B cell (primary cell): ENCODE measurements at regions not wholly inside any gene's neighbourhood (a gene's known extent, or its start where the extent isn't known, plus 50 kb on each side); places are given as distances from the start of the nearest gene placed in this dataset.

Experiments used
- ATAC-seq: fragments of 200-7000 bp; cut with Tn5 transposase; one replicate; pipeline ENCODE4 v1.10.0; 2021; ENCODE audit warnings: low read depth, mild to moderate bottlenecking, moderate number of reproducible peaks, moderate library complexity
- CTCF ChIA-PET: fragments of 350-600 bp; sonication (Branson Sonifier 250); formaldehyde crosslinking; loops from one replicate; lab custom pipeline; 2021; ENCODE audit warnings: antibody characterized with exemption, inconsistent platforms; lab: Charles Lee
- POLR2A ChIA-PET: fragments of 350-600 bp; sonication (Branson Sonifier 250); formaldehyde crosslinking; loops from one replicate; lab custom pipeline; 2021; ENCODE audit warnings: antibody characterized with exemption; lab: Charles Lee
- DNase-seq: peaks from one replicate; pipeline ENCODE4 v3.0.0; 2013
- H2AFZ ChIP-seq: 2 replicates; pipeline ENCODE4 v1.6.1; 2012; ENCODE audit warnings: mild to moderate bottlenecking, low read depth, low read length; ENCODE audit not compliant: insufficient read depth, poor library complexity, severe bottlenecking
- H3K27ac ChIP-seq, 2 donors: 1 replicate in 1 of 2; 2 replicates in 1 of 2; pipeline ENCODE4 v1.5.1; 2012 to 2013; ENCODE audit warnings: low read length in 2 of 2, mild to moderate bottlenecking in 2 of 2, moderate library complexity in 1 of 2
- H3K27me3 ChIP-seq, 4 experiments: fragments of 200-600 bp in 1 of 4; sonication (generic) in 1 of 4; replicated peaks in 1 of 4; 1 replicate in 2 of 4; 2 replicates in 2 of 4; pipeline versions ENCODE4 v1.6.1 to v1.7.0; 2013 to 2016; ENCODE audit warnings: low read length in 3 of 4, mild to moderate bottlenecking in 2 of 4, mixed read lengths in 1 of 4, moderate library complexity in 1 of 4; ENCODE audit not compliant: insufficient read depth in 4 of 4, control insufficient read depth in 3 of 4; ENCODE audit errors: control extremely low read depth in 1 of 4
- H3K36me3 ChIP-seq, 2 experiments: replicated peaks in 1 of 2; 1 replicate in 1 of 2; 2 replicates in 1 of 2; pipeline versions ENCODE4 v1.6.1 to v1.7.1; 2013; ENCODE audit warnings: low read length in 1 of 2; ENCODE audit not compliant: insufficient read depth in 2 of 2, control insufficient read depth in 1 of 2; ENCODE audit errors: control extremely low read depth in 1 of 2, extremely low read depth in 1 of 2
- H3K4me1 ChIP-seq, 2 donors: fragments of 200-600 bp in 1 of 2; sonication (generic) in 1 of 2; 1 replicate in 1 of 2; 2 replicates in 1 of 2; pipeline versions ENCODE4 v1.5.1 to v1.6.1; 2013 to 2017; ENCODE audit warnings: low read length in 2 of 2; ENCODE audit not compliant: control insufficient read depth in 2 of 2, insufficient read depth in 2 of 2
- H3K4me2 ChIP-seq: replicated peaks from 2 replicates; pipeline ENCODE3; 2012; ENCODE audit warnings: mild to moderate bottlenecking, low read depth, low read length; ENCODE audit not compliant: poor library complexity, severe bottlenecking
- H3K4me3 ChIP-seq, 5 experiments: fragments of 200-600 bp in 1 of 5; sonication (generic) in 1 of 5; 1 replicate in 3 of 5; 2 replicates in 2 of 5; pipeline versions ENCODE4 v1.5.1 to v1.7.0; 2011 to 2016; ENCODE audit warnings: low read length in 4 of 5, mild to moderate bottlenecking in 4 of 5, low read depth in 2 of 5, control low read depth in 1 of 5, moderate library complexity in 1 of 5; ENCODE audit not compliant: insufficient read depth in 1 of 5; ENCODE audit errors: control extremely low read depth in 1 of 5, extremely low read depth in 1 of 5
- H3K79me2 ChIP-seq: fragments of 200-600 bp; sonication (generic); one replicate; pipeline ENCODE4 v1.6.0; 2016; ENCODE audit warnings: low read length; ENCODE audit not compliant: control insufficient read depth, insufficient read depth
- H3K9ac ChIP-seq: fragments of 200-600 bp; sonication (generic); 2 replicates; pipeline ENCODE4 v1.6.1; 2017; ENCODE audit warnings: mild to moderate bottlenecking, low read length, moderate library complexity
- H3K9me3 ChIP-seq, 3 donors: one replicate each; pipeline versions ENCODE4 v1.6.1 to v1.7.1; 2013; ENCODE audit warnings: low read length in 2 of 3; ENCODE audit not compliant: control insufficient read depth in 2 of 3, insufficient read depth in 1 of 3; ENCODE audit errors: control extremely low read depth in 1 of 3
- H4K20me1 ChIP-seq: 2 replicates; pipeline ENCODE4 v1.6.0; 2012; ENCODE audit warnings: mild to moderate bottlenecking, low read length; ENCODE audit not compliant: insufficient read depth, control insufficient read depth, poor library complexity, severe bottlenecking
- H3K27ac Mint-ChIP-seq: one replicate; pipeline ENCODE4 v1.8.0; 2021; ENCODE audit warnings: mixed read lengths
- H3K27me3 Mint-ChIP-seq: one replicate; pipeline ENCODE4 v1.8.0; 2021; ENCODE audit warnings: mixed read lengths
- H3K4me1 Mint-ChIP-seq: one replicate; pipeline ENCODE4 v1.8.0; 2021; ENCODE audit warnings: mixed read lengths
- H3K4me3 Mint-ChIP-seq: one replicate; pipeline ENCODE4 v1.8.0; 2021; ENCODE audit warnings: mixed read lengths
- H3K9me3 Mint-ChIP-seq: one replicate; pipeline ENCODE4 v1.8.0; 2022; ENCODE audit warnings: mixed read lengths; ENCODE audit not compliant: insufficient read depth
- EZH2 ChIP-seq: IDR thresholded peaks from 2 replicates; pipeline ENCODE4 v1.6.1; 2012; ENCODE audit warnings: borderline replicate concordance, low read depth, mild to moderate bottlenecking, moderate library complexity, low read length; ENCODE audit not compliant: insufficient read depth, poor library complexity, severe bottlenecking
- WGBS: methylation state at CpG from one replicate; pipeline ENCODE4 v1.1.5; 2013; ENCODE audit warnings: missing lambda C conversion rate; ENCODE audit not compliant: insufficient coverage; 5-methylcytosine and 5-hydroxymethylcytosine counted together
- intact Hi-C: fragments of 100-400 bp; cut with micrococcal nuclease; formaldehyde crosslinking; loops from one replicate; pipeline ENCODE4 v1.10.0; 2022
- TF ChIP-seq, protein P1 (sequence below): fragments of 200-600 bp; IDR thresholded peaks from one replicate; pipeline ENCODE4 v1.8.0; 2022; ENCODE audit warnings: antibody characterized with exemption, mild to moderate bottlenecking

GRCh38 chr16:9262941-9263715 lies 171.7 kb downstream of the HAPSTR1 start:
- TF ChIP-seq, protein P1, sequence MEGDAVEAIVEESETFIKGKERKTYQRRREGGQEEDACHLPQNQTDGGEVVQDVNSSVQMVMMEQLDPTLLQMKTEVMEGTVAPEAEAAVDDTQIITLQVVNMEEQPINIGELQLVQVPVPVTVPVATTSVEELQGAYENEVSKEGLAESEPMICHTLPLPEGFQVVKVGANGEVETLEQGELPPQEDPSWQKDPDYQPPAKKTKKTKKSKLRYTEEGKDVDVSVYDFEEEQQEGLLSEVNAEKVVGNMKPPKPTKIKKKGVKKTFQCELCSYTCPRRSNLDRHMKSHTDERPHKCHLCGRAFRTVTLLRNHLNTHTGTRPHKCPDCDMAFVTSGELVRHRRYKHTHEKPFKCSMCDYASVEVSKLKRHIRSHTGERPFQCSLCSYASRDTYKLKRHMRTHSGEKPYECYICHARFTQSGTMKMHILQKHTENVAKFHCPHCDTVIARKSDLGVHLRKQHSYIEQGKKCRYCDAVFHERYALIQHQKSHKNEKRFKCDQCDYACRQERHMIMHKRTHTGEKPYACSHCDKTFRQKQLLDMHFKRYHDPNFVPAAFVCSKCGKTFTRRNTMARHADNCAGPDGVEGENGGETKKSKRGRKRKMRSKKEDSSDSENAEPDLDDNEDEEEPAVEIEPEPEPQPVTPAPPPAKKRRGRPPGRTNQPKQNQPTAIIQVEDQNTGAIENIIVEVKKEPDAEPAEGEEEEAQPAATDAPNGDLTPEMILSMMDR = no peak
- no peak for TF ChIP-seq EZH2
- ChIA-PET POLR2A (no interaction called here), CTCF (interaction anchor here (1.2 kb wide), 1 partner anchor 8 kb away, joined by 3 read pairs; no protein-coding TSS in a partner anchor)
- Histone ChIP-seq H3K79me2 (no peaks in the 10 kb centered on the region), H3K9ac (no peak overlapping the region), H2AFZ (no peak overlapping the region), H4K20me1 (no peaks in the 10 kb centered on the region), H3K4me3 (no peak overlapping the region), H3K27me3 (peaks cover 0 to 9% (median under 1%) of the 10 kb centered on the region in 4 experiments), H3K36me3 (no peaks in the 10 kb centered on the region), H3K4me1 (no peaks in the 10 kb centered on the region), H3K9me3 (no peaks in the 10 kb centered on the region), H3K27ac (no peak overlapping the region), H3K4me2 (no peak overlapping the region)
- 96% methylated on average over 4 of the region's 15 CpGs for WGBS
- ATAC-seq (no peak), DNase-seq (no peak)
- Mint-ChIP-seq H3K9me3 (no peaks in the 10 kb centered on the region), H3K27ac (no peak overlapping the region), H3K27me3 (peaks cover 34% of the 10 kb centered on the region), H3K4me1 (no peaks in the 10 kb centered on the region), H3K4me3 (no peak overlapping the region)
- intact Hi-C loops = no loop called here

- Histone ChIP-seq H3K9ac (no peak overlapping the region), H3K27me3 (peaks cover 0 to 5% (median under 1%) of the 10 kb centered on the region in 4 experiments), H3K27ac (no peak overlapping the region), H2AFZ (no peak overlapping the region), H3K4me1 (no peaks in the 10 kb centered on the region), H3K4me3 (no peak overlapping the region), H4K20me1 (no peaks in the 10 kb centered on the region), H3K79me2 (no peaks in the 10 kb centered on the region), H3K36me3 (no peaks in the 10 kb centered on the region), H3K4me2 (no peak overlapping the region), H3K9me3 (no peaks in the 10 kb centered on the region)
- POLR2A ChIA-PET = no interaction called here
- CTCF ChIA-PET = interaction anchor here (1.2 kb wide), 1 partner anchor 9 kb away, joined by 3 read pairs; no protein-coding TSS in a partner anchor
- 78% methylated on average over 2 of the region's 5 CpGs for WGBS
- intact Hi-C loops = no loop called here
- ATAC-seq (no peak), DNase-seq (no peak)
- H3K9me3 Mint-ChIP-seq = no peaks in the 10 kb centered on the region
- no peaks in the 10 kb centered on the region for H3K4me1 Mint-ChIP-seq
- H3K4me3 Mint-ChIP-seq = no peak overlapping the region
- TF ChIP-seq, protein P1 = no peak
- TF ChIP-seq EZH2 = no peak
- peaks cover 34% of the 10 kb centered on the region for H3K27me3 Mint-ChIP-seq
- H3K27ac Mint-ChIP-seq = no peak overlapping the region
These were observed 172.6 kb downstream of the HAPSTR1 start for GRCh38 chr16:9264067-9264466.
